Activated CD4-positive, alpha-beta T cell treated with anti-CD3 and anti-CD28 coated beads, Interleukin-2, amount 50 U/mL, for 16 hours (primary cell): ENCODE measurements at regions not wholly inside any gene's neighbourhood (a gene's known extent, or its start where the extent isn't known, plus 50 kb on each side); places are given as distances from the start of the nearest gene placed in this dataset.

ENCODE experiments used
- DNase-seq: peaks from one replicate; pipeline ENCODE4 v3.0.0-alpha.2; 2020

- DNase-seq: peak; percentile 32
Measured at GRCh38 chr1:193558491-193559028, 372.1 kb upstream of the B3GALT2 start.

DNA sequence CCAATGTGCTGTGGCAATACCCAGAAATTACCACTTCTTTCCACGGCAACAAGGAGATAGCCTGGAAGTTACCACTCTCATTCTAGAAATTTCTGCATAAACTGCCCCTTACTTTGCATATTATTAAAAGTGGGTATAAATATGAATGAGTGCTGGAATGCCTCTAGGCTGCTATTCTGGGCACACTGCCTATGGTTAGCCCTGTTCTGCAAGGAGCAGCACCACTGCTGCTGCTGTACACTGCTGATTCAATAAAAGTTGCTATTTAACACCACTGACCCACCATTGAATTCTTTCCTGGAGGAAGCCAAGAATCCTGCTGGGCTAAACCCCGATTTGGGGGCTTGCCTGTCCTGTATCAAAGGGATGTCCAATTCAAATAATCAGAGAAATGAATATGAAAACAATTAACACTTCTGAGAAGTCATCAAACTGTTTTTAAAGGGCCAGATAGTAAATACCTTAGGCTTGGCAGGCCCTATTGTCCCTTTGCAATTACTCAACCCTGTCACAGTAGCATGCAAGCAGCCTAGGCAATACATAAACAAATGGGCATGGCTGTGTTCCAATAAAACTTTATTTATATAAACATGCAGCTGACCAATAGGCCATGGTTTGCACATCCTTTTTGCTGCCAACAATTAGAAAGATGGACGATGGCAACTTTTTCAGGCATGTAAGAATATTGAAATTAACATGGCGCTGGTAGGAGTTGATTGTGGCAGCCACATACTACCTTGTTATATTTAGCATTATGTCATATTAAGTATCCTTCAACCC, 369.4 kb upstream of the B3GALT2 start:
- no peak for DNase-seq

- no peak for DNase-seq
Measured at GRCh38 chr1:193553564-193553963, 367.2 kb upstream of the B3GALT2 start.

GRCh38 chr1:193552274-193552673, 365.9 kb upstream of the B3GALT2 start:
- DNase-seq: no peak

DNA sequence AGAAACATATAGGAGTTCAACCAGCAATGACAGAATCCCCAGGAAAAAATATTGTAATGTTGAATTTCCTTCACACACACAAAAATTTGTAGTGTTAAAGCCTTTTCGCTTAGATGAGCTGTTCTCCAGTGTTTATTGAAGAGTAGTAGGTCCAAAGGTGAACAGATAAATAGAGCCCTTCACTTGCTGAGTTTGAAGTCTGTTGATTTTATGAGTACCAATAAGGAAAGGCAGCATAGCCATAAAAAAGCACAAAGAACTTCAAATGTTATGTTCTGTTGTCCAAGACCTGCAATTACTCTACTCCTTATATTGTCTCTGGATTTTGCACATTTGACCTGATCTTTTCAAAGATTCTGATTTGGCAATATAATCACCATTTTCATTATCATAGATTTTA, 362.7 kb upstream of the B3GALT2 start:
- no peak for DNase-seq

DNA sequence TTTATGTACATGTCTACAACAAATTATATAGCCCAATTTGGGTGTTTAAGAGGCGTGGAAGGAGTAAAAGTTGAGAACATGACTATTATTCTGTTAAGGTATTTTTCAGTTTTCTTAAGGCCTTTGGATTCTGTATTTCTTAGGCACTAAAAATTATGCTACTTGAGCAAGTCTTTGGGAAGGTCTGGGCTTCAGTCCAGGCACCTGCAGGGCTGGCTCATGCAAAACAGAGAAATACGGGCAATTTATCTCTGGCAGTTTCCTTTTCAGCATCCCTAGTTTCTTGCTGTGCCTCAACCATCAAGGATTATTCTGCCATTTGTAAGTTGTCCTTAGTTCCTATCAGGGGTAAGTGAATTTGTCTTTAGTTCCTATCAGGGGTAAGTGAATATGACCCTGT, 358.8 kb upstream of the B3GALT2 start:
- no peak for DNase-seq

- DNase-seq: no peak
Measured at GRCh38 chr1:193543259-193543658, 356.8 kb upstream of the B3GALT2 start.

DNA sequence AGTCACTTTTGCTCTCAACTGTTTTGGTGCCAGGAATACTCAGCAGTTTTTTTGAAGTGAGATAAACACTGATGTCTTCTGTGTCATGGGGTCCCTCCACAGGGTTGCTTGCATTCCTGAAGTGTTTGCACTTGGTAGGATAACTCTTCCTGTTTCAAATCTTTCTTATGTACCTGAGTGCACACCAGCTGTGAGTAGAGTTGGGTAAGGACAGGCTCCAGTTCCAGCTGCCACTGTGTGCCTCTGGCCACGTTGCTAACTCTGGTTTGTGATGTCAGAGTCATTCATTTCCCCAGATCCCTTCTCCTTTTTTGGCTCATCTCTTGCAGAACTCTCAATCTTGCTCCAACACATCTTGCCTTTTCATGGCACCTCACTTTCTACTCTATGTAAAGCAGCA, 356.3 kb upstream of the B3GALT2 start:
- DNase-seq: no peak

- DNase-seq: peak; percentile 35
Measured at GRCh38 chr1:193540511-193540910, 354.1 kb upstream of the B3GALT2 start.

DNA sequence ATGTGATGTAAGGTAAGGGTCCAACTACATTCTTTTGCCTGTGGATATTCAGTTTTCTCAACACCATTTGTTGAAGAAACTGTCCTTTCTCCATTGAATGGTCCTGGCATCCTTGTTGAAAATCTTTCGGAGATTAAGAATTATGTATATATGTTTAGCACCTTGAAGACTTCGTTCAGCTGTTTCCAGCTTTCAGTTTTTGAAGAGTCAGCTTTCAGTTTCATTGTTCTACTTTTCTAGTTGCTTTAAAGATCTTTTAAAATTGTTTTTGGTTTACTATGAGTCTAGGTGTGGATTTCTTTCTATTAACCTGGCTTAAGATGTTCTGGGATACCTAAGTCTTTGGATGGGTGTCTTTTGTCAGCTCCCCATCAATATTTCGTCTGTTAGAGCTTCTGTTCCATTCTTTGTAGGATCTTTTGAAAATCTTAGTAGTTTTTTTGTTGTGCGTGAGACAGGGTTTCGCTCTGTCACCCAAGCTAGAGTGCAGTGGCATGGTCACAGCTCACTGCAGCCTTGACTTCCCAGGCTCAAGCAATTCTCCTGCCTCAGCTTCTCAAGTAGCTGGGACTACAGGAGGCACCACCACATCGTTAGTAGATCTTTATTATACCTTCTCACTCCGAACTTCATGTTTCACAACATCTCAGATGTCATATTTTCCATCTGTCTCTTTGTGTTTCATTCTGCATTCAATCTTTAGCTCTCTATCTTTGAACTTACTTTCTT, 353.5 kb upstream of the B3GALT2 start:
- DNase-seq: peak; percentile 40

GRCh38 chr1:193538680-193539079, 352.3 kb upstream of the B3GALT2 start:
- no peak for DNase-seq

- DNase-seq: no peak
Measured at GRCh38 chr1:193538003-193538354, 351.6 kb upstream of the B3GALT2 start.

- peak; percentile 87 for DNase-seq
Measured at GRCh38 chr1:193537266-193538002, 351.0 kb upstream of the B3GALT2 start.

- DNase-seq: no peak
Measured at GRCh38 chr1:193533853-193534252, 347.4 kb upstream of the B3GALT2 start.

DNA sequence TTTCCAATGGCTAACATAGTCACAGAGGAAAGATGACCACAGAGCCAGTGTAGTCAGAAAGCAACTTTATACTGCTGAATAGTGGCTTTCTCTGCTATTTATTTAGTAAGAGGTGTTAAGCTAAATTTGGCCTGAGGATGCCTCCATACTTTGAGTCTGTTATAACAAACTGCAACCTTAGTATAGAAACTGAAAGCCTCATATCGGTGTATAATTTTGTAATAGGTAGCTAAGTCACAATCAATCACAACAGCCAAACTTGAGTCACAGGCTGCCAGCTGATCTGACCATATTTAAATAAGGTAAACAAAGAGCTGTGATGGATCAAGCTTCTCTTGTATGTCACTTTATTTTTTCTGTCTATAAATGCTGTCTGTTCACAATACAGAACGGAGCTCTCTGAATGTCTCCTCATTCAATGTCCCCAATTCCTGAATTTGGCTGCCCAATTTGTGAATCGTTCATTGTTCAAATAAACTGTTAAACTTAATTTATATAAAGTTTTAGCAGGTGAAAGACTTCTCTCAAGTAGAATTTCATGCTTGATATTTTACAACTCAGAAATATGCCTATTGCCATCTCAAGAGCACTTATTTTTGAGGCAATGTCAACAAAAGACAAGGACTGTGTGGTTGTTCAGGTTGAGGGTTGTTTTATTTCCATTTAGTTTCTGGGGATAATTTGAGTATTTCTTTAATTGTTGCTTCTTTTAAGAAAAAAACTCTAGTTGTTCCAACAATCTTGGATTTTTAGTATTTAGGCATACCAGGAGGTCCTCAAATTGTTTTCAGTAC, 339.7 kb upstream of the B3GALT2 start:
- DNase-seq: peak; percentile 16

GRCh38 chr1:193525411-193525810, 339.0 kb upstream of the B3GALT2 start:
- DNase-seq: no peak

DNA sequence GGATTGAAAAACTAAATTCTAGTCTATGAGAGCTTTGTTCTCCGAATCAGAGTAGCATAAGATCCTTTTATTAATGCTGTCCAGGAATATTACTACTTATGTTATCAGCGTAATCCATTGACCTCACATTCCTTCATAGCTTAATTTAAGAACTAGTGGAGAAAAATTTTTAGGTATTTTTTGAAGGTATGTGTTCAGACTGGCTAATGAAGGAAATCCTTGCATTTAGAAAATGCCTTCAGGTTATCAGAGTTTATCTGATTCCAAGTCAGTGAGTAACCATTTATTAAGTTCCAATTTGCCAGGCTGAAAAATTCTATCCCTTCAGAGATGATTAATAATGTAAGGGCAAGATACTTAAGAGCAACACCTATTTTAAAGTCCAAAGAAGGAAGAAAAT, 338.2 kb upstream of the B3GALT2 start:
- no peak for DNase-seq

GRCh38 chr1:193524021-193524420, 337.6 kb upstream of the B3GALT2 start:
- no peak for DNase-seq

DNA sequence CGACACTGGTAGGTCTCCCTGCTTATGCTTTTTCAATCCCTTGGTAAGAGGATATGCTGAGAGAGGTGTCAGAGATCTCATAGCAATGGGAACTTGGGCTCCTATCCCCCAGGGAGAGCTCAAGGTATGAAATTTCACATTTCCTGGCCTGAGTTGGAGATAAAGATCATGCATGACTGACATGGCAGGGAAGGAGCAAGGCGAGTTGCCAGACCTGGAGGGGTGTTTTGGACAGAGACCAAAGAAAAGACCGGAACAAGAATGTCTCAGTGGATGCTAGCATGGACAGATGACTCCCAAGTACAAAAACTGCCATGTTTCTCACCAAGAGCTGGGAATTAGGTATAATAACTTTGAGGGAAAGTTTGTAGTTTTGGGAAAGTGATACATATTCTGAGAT, 334.1 kb upstream of the B3GALT2 start:
- no peak for DNase-seq

- no peak for DNase-seq
Measured at GRCh38 chr1:193519922-193520321, 333.5 kb upstream of the B3GALT2 start.

DNA sequence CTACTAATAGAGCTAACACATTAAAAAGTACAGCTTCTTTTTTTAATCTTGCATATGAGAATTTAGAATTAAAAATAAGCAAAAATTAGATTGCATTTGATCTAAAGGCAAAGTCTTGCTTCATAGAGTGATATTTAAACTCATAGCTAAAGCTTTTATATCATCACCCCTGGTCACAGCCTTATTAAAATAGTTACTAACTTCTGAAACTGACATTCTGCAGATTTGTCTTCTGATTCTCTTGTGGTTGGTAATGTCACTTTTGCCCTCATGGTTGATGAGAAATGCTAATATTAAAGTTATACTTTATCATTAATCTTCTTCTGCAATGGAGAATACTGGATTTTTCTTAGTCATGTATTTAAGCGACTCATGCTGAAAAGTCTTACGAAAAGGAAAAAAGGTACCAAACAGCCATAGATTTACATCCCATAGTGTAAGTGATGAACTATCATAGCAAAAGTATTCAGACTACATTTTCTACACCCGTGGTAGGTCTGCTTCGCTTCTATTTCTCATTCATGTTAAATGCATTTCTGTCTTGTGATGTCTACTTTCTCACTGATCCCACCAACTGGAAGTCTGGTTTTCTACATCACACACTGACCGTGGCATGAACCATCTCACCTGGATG, 330.5 kb upstream of the B3GALT2 start:
- DNase-seq: peak; percentile 16

DNA sequence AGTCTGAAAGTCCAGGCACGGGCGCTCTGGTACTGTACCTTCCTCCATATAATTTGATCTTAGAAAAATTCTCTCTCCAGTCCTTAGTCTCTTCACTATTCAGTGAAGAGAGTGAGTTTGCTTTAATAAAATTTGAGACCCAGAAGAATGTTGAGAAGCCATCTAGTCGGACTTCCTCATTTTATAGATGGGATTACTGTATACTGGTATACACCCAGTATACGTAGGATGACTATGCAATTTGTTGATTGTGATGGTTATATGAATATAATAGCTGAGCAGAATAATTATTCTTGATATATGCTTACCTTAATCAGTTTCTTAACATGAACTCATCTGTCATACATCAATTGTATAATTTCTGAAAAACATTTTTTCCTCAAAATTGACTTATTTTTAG, 328.0 kb upstream of the B3GALT2 start:
- no peak for DNase-seq
